NCI-H748 (cell line): ENCODE measurements at regions not wholly inside any gene's neighbourhood (a gene's known extent, or its start where the extent isn't known, plus 50 kb on each side); places are given as distances from the start of the nearest gene placed in this dataset.
"Not testable (repeated sequence)": the region's sequence is repeated elsewhere in the genome, so short reads cannot be mapped to it uniquely, and the experiment has no call there.

Source experiments
- DNase-seq: peaks from one replicate; lab custom pipeline; 2025; ENCODE audit not compliant: unreplicated experiment; lab: John Stamatoyannopoulos, UW

GRCh38 chr6:139990026-139990686, 615.7 kb upstream of the CITED2 start:
- DNase-seq = no peak

DNA sequence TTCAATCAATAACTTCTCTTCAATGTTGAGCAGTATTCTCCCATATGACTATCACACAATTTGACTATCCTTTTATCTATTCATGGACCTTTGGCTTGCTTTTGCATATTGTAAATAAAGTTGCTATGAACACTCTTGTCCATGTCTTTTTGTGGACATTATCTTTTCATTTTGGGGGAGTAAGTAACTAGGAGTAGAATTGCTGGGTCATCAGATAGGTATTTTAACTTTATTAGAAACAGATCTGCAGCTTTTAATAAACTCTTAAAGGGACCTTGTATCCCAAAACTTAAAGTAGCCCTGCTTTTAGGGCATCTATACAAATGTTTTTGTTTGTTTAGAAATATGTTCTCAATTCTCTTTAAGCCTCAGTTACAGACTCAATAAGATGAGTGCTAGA, 614.2 kb upstream of the CITED2 start:
- DNase-seq = no peak

DNA sequence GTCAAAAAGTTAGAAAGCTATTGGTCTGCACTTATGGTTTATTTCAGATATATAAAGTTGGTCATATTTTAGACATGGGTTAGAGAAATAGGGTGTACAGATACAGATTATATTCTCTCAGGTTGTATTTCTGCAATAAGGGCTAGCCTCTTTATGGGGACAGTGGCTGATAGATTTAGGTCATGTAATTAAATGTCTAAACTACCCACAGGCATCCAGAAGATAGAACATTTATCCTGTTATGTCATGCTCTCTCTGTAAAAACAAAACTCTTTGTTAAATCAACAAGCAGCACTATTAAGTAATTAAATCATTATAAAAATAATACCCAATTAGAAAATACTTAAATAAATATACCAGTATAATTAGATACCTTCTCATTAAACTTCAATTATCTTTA, 612.6 kb upstream of the CITED2 start:
- DNase-seq = no peak

GRCh38 chr6:139985236-139985815, 610.9 kb upstream of the CITED2 start:
- no peak for DNase-seq

- no peak for DNase-seq
These were observed 609.9 kb upstream of the CITED2 start for GRCh38 chr6:139984317-139984716.

DNA sequence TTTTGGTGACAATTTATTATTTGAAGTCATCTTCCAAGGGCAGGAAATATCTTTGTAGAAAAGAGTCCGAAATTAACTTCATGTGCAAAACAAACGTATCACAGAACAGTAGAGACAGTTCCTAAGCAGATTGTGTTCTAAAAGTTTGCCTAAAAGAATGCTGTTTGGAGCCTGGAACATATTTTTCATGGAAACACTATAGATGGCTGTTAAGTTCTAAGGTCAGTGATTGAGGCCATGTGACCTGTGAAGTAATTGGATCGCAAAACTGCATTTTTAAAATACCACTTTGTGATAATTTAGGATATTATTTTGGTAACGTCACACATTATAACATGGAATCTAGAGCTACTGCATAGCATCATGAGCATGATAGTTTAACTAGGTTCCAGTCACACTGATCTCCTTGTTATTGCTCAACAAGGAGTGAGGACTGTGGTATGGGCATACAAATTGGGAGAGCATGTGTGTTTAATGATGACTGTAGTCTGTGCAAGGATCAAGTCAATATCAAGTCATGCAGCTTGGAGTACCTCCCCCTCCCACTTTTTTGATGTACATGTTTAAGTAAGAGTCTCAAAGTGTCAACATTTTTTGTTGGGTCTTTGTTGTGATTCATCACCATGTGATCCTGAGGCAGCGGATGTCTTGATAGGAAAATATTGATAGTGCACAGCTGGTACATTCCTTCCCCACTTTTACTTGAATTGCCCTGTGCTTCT, 609.3 kb upstream of the CITED2 start:
- DNase-seq = no peak

DNA sequence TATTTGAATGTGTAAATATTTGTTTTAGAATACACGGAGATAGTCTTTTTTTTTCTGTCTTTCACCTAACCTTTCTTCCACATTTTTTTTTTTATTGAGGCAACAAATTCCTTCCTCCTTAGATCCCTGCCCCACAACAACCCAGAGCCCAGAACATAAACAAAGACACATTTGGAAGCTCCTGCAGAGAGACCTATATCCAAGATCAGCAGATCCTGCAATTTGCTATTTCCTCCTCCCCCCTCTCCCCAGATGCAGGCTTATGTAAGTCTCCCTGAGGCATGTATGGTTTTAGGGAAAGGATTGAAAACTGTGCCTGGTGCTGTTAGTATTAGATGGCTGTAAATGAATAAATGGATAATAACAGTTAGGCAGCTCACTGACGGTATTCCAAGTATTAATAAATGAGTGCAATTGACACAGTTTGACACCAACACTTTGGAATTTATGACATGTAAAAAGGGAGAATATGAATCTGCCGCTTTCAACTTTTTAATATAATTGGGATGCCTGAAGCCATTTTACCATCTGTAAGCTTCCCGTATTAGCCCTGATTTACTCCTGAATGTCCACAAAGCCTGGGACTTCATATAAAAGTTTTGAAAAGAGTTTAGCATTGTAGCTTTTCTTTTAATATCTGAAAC, 608.3 kb upstream of the CITED2 start:
- DNase-seq = no peak

DNA sequence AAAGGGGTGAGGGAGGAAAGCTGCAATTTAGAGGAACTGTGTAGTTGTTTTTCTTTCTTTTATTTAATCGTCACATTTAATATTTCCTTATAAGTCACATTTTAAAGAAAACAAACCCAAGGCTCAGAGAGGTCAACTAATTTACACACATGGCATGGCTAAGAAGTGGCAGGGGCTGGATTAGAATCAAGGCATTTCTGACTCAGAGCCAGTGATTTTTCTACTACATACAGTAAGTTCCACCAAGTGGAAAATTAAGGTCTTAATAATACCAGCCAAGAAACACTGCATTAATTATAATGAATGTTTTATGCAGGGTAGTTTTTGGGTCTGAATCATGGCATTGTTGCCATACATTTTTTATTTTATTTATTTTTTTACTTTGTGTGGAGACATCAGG, 607.7 kb upstream of the CITED2 start:
- DNase-seq = no peak

- peak; percentile 68 for DNase-seq
These were observed 607.3 kb upstream of the CITED2 start for GRCh38 chr6:139981768-139982181.

DNA sequence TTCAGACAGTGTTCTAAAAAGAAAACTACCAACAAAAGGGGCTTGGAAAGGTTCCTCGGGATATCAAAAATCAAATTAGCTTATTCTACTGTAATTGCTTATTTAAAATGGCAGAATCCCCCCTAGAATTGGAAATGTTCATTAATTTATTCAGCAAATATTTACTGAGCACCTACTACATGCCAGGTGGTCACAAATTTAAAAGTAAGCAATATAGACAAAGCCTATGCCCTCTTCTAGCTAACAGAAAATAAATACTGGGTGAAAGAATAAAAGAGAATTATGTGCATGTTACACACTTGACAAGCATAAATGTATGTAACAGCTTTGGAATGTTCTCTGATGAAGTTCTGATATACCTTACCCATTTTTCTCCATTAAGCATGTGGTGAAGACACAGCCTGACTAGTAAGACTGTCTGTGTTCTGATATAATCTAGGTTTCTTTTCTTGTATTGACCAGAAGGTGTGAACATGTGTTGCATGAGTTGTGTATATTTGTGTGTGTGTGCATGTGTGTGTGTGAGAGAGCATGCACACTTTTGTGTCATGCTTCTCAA, 606.7 kb upstream of the CITED2 start:
- DNase-seq = no peak

- DNase-seq = not testable (repeated sequence)
These were observed 606.2 kb upstream of the CITED2 start for GRCh38 chr6:139980631-139981030.

DNA sequence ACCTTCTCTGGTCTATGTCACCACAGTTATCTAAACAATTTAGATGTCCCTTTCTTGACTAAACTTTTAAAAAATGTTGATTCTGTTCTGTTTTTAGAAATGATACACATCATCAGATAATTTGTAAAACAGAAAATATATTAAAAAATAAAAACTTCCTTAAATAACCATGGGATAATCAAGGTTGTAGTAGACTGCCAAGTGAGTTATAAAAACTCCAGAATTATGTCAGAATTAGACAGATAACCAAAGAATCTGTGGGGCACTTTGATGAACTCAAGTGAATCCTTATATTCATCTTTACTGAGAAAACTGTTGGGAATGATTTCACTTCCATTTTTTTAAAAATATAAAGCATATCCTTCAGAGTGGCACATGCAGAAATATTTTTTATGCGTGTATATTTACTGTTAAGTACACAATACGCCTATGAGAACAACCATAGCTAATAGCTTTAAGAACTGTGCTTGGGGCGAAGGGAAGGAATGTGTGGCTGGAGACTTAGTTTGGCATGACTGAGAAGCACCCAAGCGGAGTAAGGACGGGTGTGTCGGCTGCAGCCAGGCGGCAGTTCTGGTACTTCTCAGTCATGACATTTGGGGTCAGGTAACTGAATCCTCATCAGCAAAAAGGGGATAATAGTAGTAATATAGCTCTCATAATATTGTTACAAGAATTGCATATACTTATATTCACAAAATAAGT, 604.7 kb upstream of the CITED2 start:
- no peak for DNase-seq

DNA sequence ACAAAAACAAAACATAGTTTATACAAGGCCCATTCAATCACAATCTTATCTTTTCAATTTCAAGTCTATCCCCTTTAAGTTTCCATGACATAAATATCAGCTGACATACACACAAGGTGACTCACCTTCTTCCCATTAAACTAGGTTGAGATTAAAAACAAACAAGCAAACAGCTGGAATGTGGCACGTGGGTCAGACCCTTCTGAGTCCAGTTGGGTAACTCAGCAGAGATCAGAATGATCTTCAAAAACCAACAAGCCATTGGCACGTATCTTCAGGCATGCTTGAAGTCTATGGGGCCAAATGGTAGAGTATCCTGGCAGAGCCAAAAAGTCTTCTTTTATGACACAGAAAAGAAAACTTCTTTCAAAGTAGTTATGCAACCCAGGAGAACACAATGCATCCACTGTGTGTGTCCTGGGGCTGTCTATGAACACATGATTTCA, 603.5 kb upstream of the CITED2 start:
- no peak for DNase-seq

- peak; percentile 6 for DNase-seq
These were observed 599.4 kb upstream of the CITED2 start for GRCh38 chr6:139973669-139974344.

DNA sequence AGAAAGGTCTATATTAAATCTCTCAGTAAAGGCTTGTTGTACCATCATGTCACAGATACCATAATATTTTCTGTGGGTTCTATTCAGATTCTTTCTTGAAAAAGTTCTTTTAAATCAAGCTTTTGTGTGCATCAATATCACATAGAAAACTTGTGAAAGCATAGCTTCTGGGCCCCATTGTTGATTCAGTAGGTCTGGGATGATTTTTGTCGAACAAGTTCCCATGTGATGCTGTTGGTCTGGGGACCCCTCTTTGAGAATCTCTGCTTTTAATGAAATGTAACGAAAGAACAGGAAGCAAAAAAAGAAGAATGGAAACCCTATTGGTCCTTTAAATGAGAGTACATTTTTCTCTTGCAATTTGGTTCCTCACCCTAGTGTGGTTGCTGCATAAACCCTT, 597.7 kb upstream of the CITED2 start:
- DNase-seq = no peak

- no peak for DNase-seq
These were observed 596.1 kb upstream of the CITED2 start for GRCh38 chr6:139970591-139970991.

- no peak for DNase-seq
These were observed 593.0 kb upstream of the CITED2 start for GRCh38 chr6:139967497-139967896.

GRCh38 chr6:139965393-139965792, 590.9 kb upstream of the CITED2 start:
- DNase-seq = peak; percentile 23

GRCh38 chr6:139964737-139965136, 590.3 kb upstream of the CITED2 start:
- no peak for DNase-seq

DNA sequence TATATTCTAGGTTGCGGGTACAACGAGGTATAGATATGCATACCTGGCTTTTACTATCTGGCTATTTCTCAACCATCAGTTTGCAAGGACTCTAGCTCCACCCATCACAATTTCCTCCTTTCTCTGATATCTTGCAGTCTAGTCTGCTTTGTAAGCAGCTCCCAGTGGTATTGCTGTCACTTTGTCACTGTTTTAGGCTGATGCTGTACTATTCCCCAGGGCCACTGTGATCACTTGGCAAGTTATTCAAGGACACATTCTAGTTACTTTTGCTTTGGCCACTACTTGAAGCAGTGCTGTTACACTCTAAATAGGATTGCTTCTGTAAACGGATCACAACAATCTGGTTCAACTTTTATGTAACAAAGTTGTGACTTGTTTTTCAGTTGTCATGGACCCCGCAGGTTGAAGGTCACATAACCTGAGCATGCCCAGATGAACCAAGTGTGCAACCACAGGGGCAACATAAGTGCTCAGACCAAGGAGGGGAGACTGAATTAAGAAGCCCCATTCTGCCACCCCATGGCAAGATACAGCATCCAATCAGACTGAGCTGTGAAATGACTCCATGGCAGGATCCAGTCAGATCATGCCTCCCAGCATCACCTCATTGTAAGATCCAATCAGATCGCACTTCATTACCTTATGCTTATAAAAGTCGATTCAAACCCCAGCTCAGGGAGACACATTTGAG, 588.4 kb upstream of the CITED2 start:
- DNase-seq = no peak
